Body of pancreas (tissue), 4 donors: ENCODE measurements at regions not wholly inside any gene's neighbourhood (a gene's known extent, or its start where the extent isn't known, plus 50 kb on each side); places are given as distances from the start of the nearest gene placed in this dataset.

Experiments
- ATAC-seq: fragments of 150-250 bp; one replicate; pipeline ENCODE4 v1.9.1; 2016
- DNase-seq, 4 donors: peaks; one replicate each; pipeline ENCODE4 v3.0.0-alpha.2; 2019
- H3K27ac ChIP-seq, 4 donors: fragments of 200-600 bp; sonication (generic); 1 replicate in 3 of 4; 2 replicates in 1 of 4; pipeline versions ENCODE4 v1.5.1 to v1.6.1; 2016 to 2019; ENCODE audit warnings: mild to moderate bottlenecking in 1 of 4, mixed read lengths in 1 of 4, moderate library complexity in 1 of 4
- H3K27me3 ChIP-seq, 2 donors: fragments of 200-600 bp; sonication (generic); one replicate each; pipeline ENCODE4 v1.6.0; 2016; ENCODE audit warnings: mild to moderate bottlenecking in 1 of 2
- H3K36me3 ChIP-seq, 2 donors: fragments of 200-600 bp; sonication (generic); replicated peaks in 1 of 2; 2 replicates each; pipeline ENCODE4 v1.5.1; 2016; ENCODE audit warnings: low read depth in 2 of 2; ENCODE audit not compliant: insufficient read depth in 1 of 2
- H3K4me1 ChIP-seq: fragments of 200-600 bp; sonication (generic); one replicate; pipeline ENCODE4 v1.6.0; 2016
- H3K4me3 ChIP-seq, 2 donors: fragments of 200-600 bp; sonication (generic); 1 replicate in 1 of 2; 2 replicates in 1 of 2; pipeline ENCODE4 v1.5.1; 2016 to 2019
- H3K9me3 ChIP-seq, 3 donors: fragments of 200-600 bp; sonication (generic); 1 replicate in 2 of 3; 2 replicates in 1 of 3; pipeline ENCODE4 v1.5.1; 2016
- CTCF ChIP-seq, 7 experiments: fragments of 450-650 bp in 4 of 7; fragments of 200-600 bp in 3 of 7; sonication (generic) in 3 of 7; IDR thresholded peaks; one replicate each; pipeline ENCODE4 v1.5.1; 2016 to 2019; ENCODE audit warnings: antibody characterized with exemption in 7 of 7
- POLR2A ChIP-seq, 3 donors: fragments of 450-650 bp; IDR thresholded peaks; one replicate each; pipeline ENCODE4 v1.6.1; 2016; ENCODE audit warnings: antibody characterized with exemption in 3 of 3, mild to moderate bottlenecking in 2 of 3
- WGBS, 2 donors: methylation state at CpG; one replicate each; pipeline ENCODE4 v1.1.5; 2017; 5-methylcytosine and 5-hydroxymethylcytosine counted together
- intact Hi-C: fragments of 100-400 bp; cut with DNase I; formaldehyde crosslinking; loops from one replicate; pipeline ENCODE4 v1.15.1; 2023

- no peak for ATAC-seq
- no peaks in the 10 kb centered on the region for H3K9me3 ChIP-seq
- intact Hi-C loops, result no loop called here
- no peak for DNase-seq
- H3K27me3 ChIP-seq, result no peaks in the 10 kb centered on the region
- WGBS, 2 donors, result 68 to 69% methylated on average over 2 of the region's 2 CpGs
- no peak overlapping the region for H3K4me3 ChIP-seq
- no peaks in the 10 kb centered on the region for H3K4me1 ChIP-seq
- H3K27ac ChIP-seq, result no peak overlapping the region
- H3K36me3 ChIP-seq, result no peaks in the 10 kb centered on the region
- TF ChIP-seq POLR2A (IDR thresholded peaks at IDR 0.05), result no peak
- no peak for TF ChIP-seq CTCF (IDR thresholded peaks at IDR 0.05)
Measured at GRCh38 chr13:34637636-34638035, 304.4 kb upstream of the NBEA start.

- intact Hi-C loops, result no loop called here
- no peaks in the 10 kb centered on the region for H3K36me3 ChIP-seq
- H3K27me3 ChIP-seq, result no peaks in the 10 kb centered on the region
- H3K9me3 ChIP-seq, result no peaks in the 10 kb centered on the region
- H3K27ac ChIP-seq, result no peak overlapping the region
- ATAC-seq (no peak), DNase-seq (no peak)
- no peak overlapping the region for H3K4me3 ChIP-seq
- TF ChIP-seq CTCF (IDR thresholded peaks at IDR 0.05), result no peak
- TF ChIP-seq POLR2A (IDR thresholded peaks at IDR 0.05), result no peak
- H3K4me1 ChIP-seq, result no peaks in the 10 kb centered on the region
- 77 to 90% methylated on average over 2 of the region's 2 CpGs for WGBS, 2 donors
Measured at GRCh38 chr13:34638897-34639296, 303.2 kb upstream of the NBEA start.

- H3K36me3 ChIP-seq, result no peaks in the 10 kb centered on the region
- TF ChIP-seq CTCF (IDR thresholded peaks at IDR 0.05), result no peak
- no peak for TF ChIP-seq POLR2A (IDR thresholded peaks at IDR 0.05)
- H3K9me3 ChIP-seq, result no peaks in the 10 kb centered on the region
- no peaks in the 10 kb centered on the region for H3K4me1 ChIP-seq
- DNase-seq (no peak), ATAC-seq (no peak)
- no peak overlapping the region for H3K27ac ChIP-seq
- 60 to 73% methylated on average over 9 of the region's 9 CpGs for WGBS, 2 donors
- H3K4me3 ChIP-seq, result no peak overlapping the region
- H3K27me3 ChIP-seq, result no peaks in the 10 kb centered on the region
- intact Hi-C loops, result no loop called here
Measured at GRCh38 chr13:34640179-34640992, 301.7 kb upstream of the NBEA start.

GRCh38 chr13:34640993-34641330, 301.1 kb upstream of the NBEA start:
- no peak for TF ChIP-seq POLR2A (IDR thresholded peaks at IDR 0.05)
- no peak for TF ChIP-seq CTCF (IDR thresholded peaks at IDR 0.05)
- H3K27me3 ChIP-seq, result no peaks in the 10 kb centered on the region
- H3K27ac ChIP-seq, result no peak overlapping the region
- ATAC-seq (no peak), DNase-seq (no peak)
- H3K4me3 ChIP-seq, result no peak overlapping the region
- intact Hi-C loops, result no loop called here
- no peaks in the 10 kb centered on the region for H3K4me1 ChIP-seq
- H3K9me3 ChIP-seq, result no peaks in the 10 kb centered on the region
- H3K36me3 ChIP-seq, result no peaks in the 10 kb centered on the region
- WGBS, 2 donors, result 63 to 72% methylated on average over 4 of the region's 4 CpGs
